GM23248 (cell line): ENCODE measurements at regions not wholly inside any gene's neighbourhood (a gene's known extent, or its start where the extent isn't known, plus 50 kb on each side); places are given as distances from the start of the nearest gene placed in this dataset.

Experiments
- EZH2 ChIP-seq: fragments of 200-600 bp; sonication (generic); IDR thresholded peaks from 2 replicates; pipeline ENCODE4 v1.6.1; 2018; ENCODE audit warnings: antibody characterized with exemption, mild to moderate bottlenecking; ENCODE audit not compliant: insufficient read depth, poor library complexity, severe bottlenecking
- EZH2phosphoT487 ChIP-seq: fragments of 200-600 bp; sonication (generic); IDR thresholded peaks from 2 replicates; pipeline ENCODE4 v1.6.1; 2018; ENCODE audit warnings: antibody characterized with exemption, moderate library complexity, mild to moderate bottlenecking, low read depth; ENCODE audit not compliant: insufficient read depth

GRCh38 chr20:24403406-24403805 lies 66.0 kb upstream of the SYNDIG1 start:
- no peak for TF ChIP-seq EZH2phosphoT487
- no peak for TF ChIP-seq EZH2
